ENCODE measurements at regions not wholly inside any gene's neighbourhood (a gene's known extent, or its start where the extent isn't known, plus 50 kb on each side); places are given as distances from the start of the nearest gene placed in this dataset.

DNA sequence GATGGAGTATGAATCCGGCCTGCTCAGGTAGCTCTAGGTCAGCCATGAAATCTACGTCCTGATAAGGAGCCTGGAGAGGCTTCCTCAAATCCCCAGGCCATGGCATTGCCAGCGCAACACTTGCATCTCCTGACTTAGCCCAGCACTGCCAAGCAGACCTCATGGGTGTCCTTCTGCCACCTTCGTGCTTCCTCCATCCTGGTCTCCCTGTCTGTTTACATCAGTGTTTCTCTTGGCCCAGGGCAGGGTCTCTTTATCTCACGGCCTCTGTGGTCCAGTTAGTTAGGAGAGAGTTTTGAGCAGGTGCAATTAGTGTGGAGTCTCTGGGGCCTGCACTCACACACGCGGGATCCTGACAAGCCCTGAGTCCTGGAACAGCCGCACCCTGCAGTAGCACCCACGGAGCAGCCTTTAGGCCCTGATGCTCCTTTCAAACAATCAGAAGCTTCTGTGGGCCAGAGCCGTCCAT, 193.1 kb upstream of the ARL4C start:
- H3K79me2 ChIP-seq (ENCODE audit: insufficient read depth, low read length): no peaks in the 10 kb centered on the region
- no peak overlapping the region for H2AK5ac ChIP-seq (ENCODE audit: insufficient read length, low read length)
- H2BK15ac ChIP-seq (ENCODE audit: low read depth, low read length): no peak overlapping the region
- H3K14ac ChIP-seq (ENCODE audit: insufficient read depth, low read length): no peak overlapping the region
- H3K18ac ChIP-seq (ENCODE audit: insufficient read length, low read depth, low read length): no peak overlapping the region
- H2AFZ ChIP-seq (ENCODE audit: low read length): no peak overlapping the region
- no peak for DNase-seq
- no peak overlapping the region for H3T11ph ChIP-seq (ENCODE audit: low read length)
- peaks cover 7% of the 10 kb centered on the region for H4K20me1 ChIP-seq (ENCODE audit: control insufficient read depth, insufficient read depth, insufficient read length)
- H3K27ac ChIP-seq (ENCODE audit: insufficient read length, low read depth, low read length): no peak overlapping the region
- TF ChIP-seq, protein P1, sequence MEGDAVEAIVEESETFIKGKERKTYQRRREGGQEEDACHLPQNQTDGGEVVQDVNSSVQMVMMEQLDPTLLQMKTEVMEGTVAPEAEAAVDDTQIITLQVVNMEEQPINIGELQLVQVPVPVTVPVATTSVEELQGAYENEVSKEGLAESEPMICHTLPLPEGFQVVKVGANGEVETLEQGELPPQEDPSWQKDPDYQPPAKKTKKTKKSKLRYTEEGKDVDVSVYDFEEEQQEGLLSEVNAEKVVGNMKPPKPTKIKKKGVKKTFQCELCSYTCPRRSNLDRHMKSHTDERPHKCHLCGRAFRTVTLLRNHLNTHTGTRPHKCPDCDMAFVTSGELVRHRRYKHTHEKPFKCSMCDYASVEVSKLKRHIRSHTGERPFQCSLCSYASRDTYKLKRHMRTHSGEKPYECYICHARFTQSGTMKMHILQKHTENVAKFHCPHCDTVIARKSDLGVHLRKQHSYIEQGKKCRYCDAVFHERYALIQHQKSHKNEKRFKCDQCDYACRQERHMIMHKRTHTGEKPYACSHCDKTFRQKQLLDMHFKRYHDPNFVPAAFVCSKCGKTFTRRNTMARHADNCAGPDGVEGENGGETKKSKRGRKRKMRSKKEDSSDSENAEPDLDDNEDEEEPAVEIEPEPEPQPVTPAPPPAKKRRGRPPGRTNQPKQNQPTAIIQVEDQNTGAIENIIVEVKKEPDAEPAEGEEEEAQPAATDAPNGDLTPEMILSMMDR (conservative IDR thresholded peaks at IDR 0.05): no peak
- no peak overlapping the region for H4K91ac ChIP-seq (ENCODE audit: insufficient read length, low read depth, low read length)
- H3K4me2 ChIP-seq (ENCODE audit: insufficient read depth, insufficient read length, low read length): no peak overlapping the region
- peaks cover 5% of the 10 kb centered on the region for H3K9me3 ChIP-seq (ENCODE audit: control insufficient read depth, low read depth, low read length)
- H3K4ac ChIP-seq (ENCODE audit: low read depth, low read length): no peak overlapping the region
- no peak overlapping the region for H4K8ac ChIP-seq (replicated peaks; ENCODE audit: insufficient read length, low read depth, low read length)
- no peak overlapping the region for H2BK20ac ChIP-seq (ENCODE audit: low read depth, low read length, poor library complexity, severe bottlenecking)
- no peak overlapping the region for H4K5ac ChIP-seq (ENCODE audit: insufficient read length, low read depth, low read length)
- no peak overlapping the region for H3K56ac ChIP-seq (ENCODE audit: insufficient read length, low read depth, low read length)
- H3K4me3 Mint-ChIP-seq: no peak overlapping the region
- no peak overlapping the region for H2BK120ac ChIP-seq (ENCODE audit: low read depth, low read length, poor library complexity, severe bottlenecking)
- H3K23ac ChIP-seq (ENCODE audit: insufficient read length, low read depth, low read length): no peak overlapping the region
- no peak overlapping the region for H2BK12ac ChIP-seq (ENCODE audit: insufficient read length, low read depth, low read length)
- H3K36me3 Mint-ChIP-seq (ENCODE audit: insufficient read depth in 1 of 3, low read depth in 3 of 3): peaks cover 8 to 22% (median 10%) of the 10 kb centered on the region in 3 experiments
- H3K9ac ChIP-seq (ENCODE audit: extremely low read depth, insufficient read length, low read length): no peak overlapping the region
- peaks cover 10 to 11% of the 10 kb centered on the region in 2 experiments for H3K9me3 Mint-ChIP-seq
- H3K27me3 Mint-ChIP-seq (ENCODE audit: low read depth): no peaks in the 10 kb centered on the region; the same call in none of the 2 replicates
- H3K23me2 ChIP-seq (ENCODE audit: insufficient read length, low read depth, low read length, poor library complexity, severe bottlenecking): no peaks in the 10 kb centered on the region
- no peaks in the 10 kb centered on the region for H3K27me3 ChIP-seq (ENCODE audit: insufficient read depth, low read length)
- no peak overlapping the region for H2BK5ac ChIP-seq (ENCODE audit: insufficient read length, low read length)
- H3K79me1 ChIP-seq (ENCODE audit: insufficient read depth, low read depth, low read length, poor library complexity, severe bottlenecking): no peaks in the 10 kb centered on the region
- no CpG with 5 or more reads among the region's 10 CpGs for WGBS (ENCODE audit: extremely low coverage, insufficient read length, low lambda C conversion rate)
- peaks cover 5% of the 10 kb centered on the region; the same call in 1 of the 2 replicates for H3K4me1 ChIP-seq (ENCODE audit: insufficient read depth, low read length)
- peaks cover 43 to 55% of the 10 kb centered on the region in 2 experiments for H3K4me1 Mint-ChIP-seq
- H3K27ac Mint-ChIP-seq: no peak overlapping the region
